CD14-positive monocyte (primary cell): ENCODE measurements at regions not wholly inside any gene's neighbourhood (a gene's known extent, or its start where the extent isn't known, plus 50 kb on each side); places are given as distances from the start of the nearest gene placed in this dataset.

Experiments
- DNase-seq, 3 donors: peaks; one replicate each; pipeline ENCODE4 v3.0.0-alpha.2; 2011 to 2022
- H2AFZ ChIP-seq: 2 replicates; pipeline ENCODE4 v1.6.0; 2012; ENCODE audit warnings: mild to moderate bottlenecking, low read depth, low read length, inconsistent platforms; ENCODE audit not compliant: insufficient read depth, poor library complexity, severe bottlenecking
- H3K27ac ChIP-seq, 2 donors: 1 replicate in 1 of 2; 2 replicates in 1 of 2; pipeline ENCODE4 v1.5.1; 2012 to 2013; ENCODE audit warnings: low read length in 2 of 2, control low read depth in 1 of 2, inconsistent platforms in 1 of 2, low read depth in 1 of 2, mild to moderate bottlenecking in 1 of 2
- H3K27me3 ChIP-seq, 2 donors: one replicate each; pipeline versions ENCODE4 v1.6.0 to v1.6.1; 2011 to 2013; ENCODE audit warnings: low read length in 2 of 2; ENCODE audit not compliant: control insufficient read depth in 2 of 2, insufficient read depth in 2 of 2
- H3K36me3 ChIP-seq, 2 donors: replicated peaks in 1 of 2; 1 replicate in 1 of 2; 2 replicates in 1 of 2; pipeline versions ENCODE4 v1.5.1 to v1.6.1; 2012 to 2013; ENCODE audit warnings: low read length in 2 of 2, control low read depth in 1 of 2, inconsistent platforms in 1 of 2, mild to moderate bottlenecking in 1 of 2; ENCODE audit not compliant: insufficient read depth in 2 of 2, control insufficient read depth in 1 of 2
- H3K4me1 ChIP-seq, 2 donors: 1 replicate in 1 of 2; 2 replicates in 1 of 2; pipeline versions ENCODE4 v1.5.1 to v1.6.1; 2012 to 2013; ENCODE audit warnings: low read length in 2 of 2, control low read depth in 1 of 2, inconsistent platforms in 1 of 2, mild to moderate bottlenecking in 1 of 2, moderate library complexity in 1 of 2; ENCODE audit not compliant: insufficient read depth in 2 of 2, control insufficient read depth in 1 of 2
- H3K4me2 ChIP-seq: replicated peaks from 2 replicates; pipeline ENCODE3; 2012; ENCODE audit warnings: low read length, moderate library complexity, mild to moderate bottlenecking; ENCODE audit not compliant: poor library complexity, severe bottlenecking; ENCODE audit errors: extremely low read depth
- H3K4me3 ChIP-seq, 3 experiments: fragments of 200-600 bp in 1 of 3; sonication (generic) in 1 of 3; replicated peaks in 1 of 3; 1 replicate in 2 of 3; 2 replicates in 1 of 3; pipeline ENCODE4 v1.5.1; 2011 to 2013; ENCODE audit warnings: low read length in 3 of 3, mild to moderate bottlenecking in 3 of 3, control low read depth in 2 of 3, low read depth in 2 of 3, inconsistent platforms in 1 of 3, moderate library complexity in 1 of 3
- H3K79me2 ChIP-seq: 2 replicates; pipeline ENCODE4 v1.6.0; 2012; ENCODE audit warnings: mild to moderate bottlenecking, control low read depth, inconsistent platforms, low read length, moderate library complexity; ENCODE audit not compliant: insufficient read depth
- H3K9ac ChIP-seq: 2 replicates; pipeline ENCODE4 v1.6.0; 2017; ENCODE audit warnings: low read length, mild to moderate bottlenecking; ENCODE audit not compliant: insufficient read depth, poor library complexity, severe bottlenecking
- H3K9me3 ChIP-seq, 2 donors: replicated peaks in 1 of 2; 1 replicate in 1 of 2; 2 replicates in 1 of 2; pipeline versions ENCODE4 v1.5.1 to v1.6.1; 2012 to 2013; ENCODE audit warnings: low read length in 2 of 2, control low read depth in 1 of 2; ENCODE audit not compliant: control insufficient read depth in 1 of 2, insufficient read depth in 1 of 2
- H4K20me1 ChIP-seq: 2 replicates; pipeline ENCODE4 v1.6.0; 2012; ENCODE audit warnings: mild to moderate bottlenecking, low read length, control low read depth, moderate library complexity; ENCODE audit not compliant: insufficient read depth
- H3K27ac Mint-ChIP-seq, 7 donors: one replicate each; pipeline ENCODE4 v1.8.0; 2020; ENCODE audit warnings: mild to moderate bottlenecking in 7 of 7, mixed read lengths in 7 of 7, moderate library complexity in 6 of 7, inconsistent platforms in 2 of 7
- H3K27me3 Mint-ChIP-seq, 3 donors: one replicate each; pipeline ENCODE4 v1.8.0; 2021 to 2022; ENCODE audit warnings: low read depth in 3 of 3, mild to moderate bottlenecking in 3 of 3, mixed read lengths in 3 of 3, moderate library complexity in 3 of 3, inconsistent platforms in 1 of 3
- H3K36me3 Mint-ChIP-seq, 2 donors: one replicate each; pipeline ENCODE4 v1.8.0; 2020; ENCODE audit warnings: mixed read lengths in 2 of 2, inconsistent platforms in 1 of 2, mild to moderate bottlenecking in 1 of 2
- H3K4me1 Mint-ChIP-seq: one replicate; pipeline ENCODE4 v1.8.0; 2020; ENCODE audit warnings: mild to moderate bottlenecking, mixed read lengths
- H3K4me3 Mint-ChIP-seq, 2 donors: one replicate each; pipeline ENCODE4 v1.8.0; 2020; ENCODE audit warnings: mild to moderate bottlenecking in 2 of 2, mixed read lengths in 2 of 2, moderate library complexity in 1 of 2
- H3K9me3 Mint-ChIP-seq, 7 donors: one replicate each; pipeline ENCODE4 v1.8.0; 2020 to 2022; ENCODE audit warnings: mixed read lengths in 7 of 7, mild to moderate bottlenecking in 6 of 7, moderate library complexity in 6 of 7, inconsistent platforms in 2 of 7
- CTCF ChIP-seq: fragments of 200-600 bp; IDR thresholded peaks from one replicate; pipeline ENCODE4 v1.8.0; 2022; ENCODE audit warnings: antibody characterized with exemption, mild to moderate bottlenecking
- WGBS: methylation state at CpG from one replicate; pipeline ENCODE4 v1.1.5; 2013; ENCODE audit warnings: missing lambda C conversion rate; ENCODE audit not compliant: insufficient coverage; 5-methylcytosine and 5-hydroxymethylcytosine counted together
- intact Hi-C, 2 donors: fragments of 100-400 bp; cut with micrococcal nuclease; formaldehyde crosslinking; loops; one replicate each; pipeline versions ENCODE4 v1.15.0 to v1.15.1; 2023

DNA sequence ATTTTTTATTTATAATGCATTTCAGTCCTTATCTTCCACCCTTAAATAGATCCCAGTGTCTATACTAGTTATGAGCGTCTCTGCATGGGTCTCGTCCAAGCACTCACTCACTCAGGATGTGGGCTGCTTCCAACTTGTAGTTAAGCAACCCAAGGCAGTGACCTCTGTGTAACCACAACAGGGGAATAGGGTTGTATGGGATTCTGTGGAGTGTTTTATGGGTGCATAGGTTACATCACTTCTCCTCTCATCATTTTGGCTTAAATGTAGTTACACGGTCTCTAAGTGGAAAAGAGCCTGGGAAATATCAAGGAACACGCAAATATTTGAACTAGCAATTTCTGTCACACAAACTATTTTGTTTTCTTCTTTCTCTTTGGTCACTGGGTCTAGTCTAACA lies 931.0 kb downstream of the STIM2 start:
- no peak overlapping the region for H3K27ac ChIP-seq
- no peaks in the 10 kb centered on the region for H3K9me3 ChIP-seq
- no peak overlapping the region for H3K9ac ChIP-seq
- no peak overlapping the region for H3K4me3 ChIP-seq
- no peak overlapping the region for H2AFZ ChIP-seq
- Mint-ChIP-seq H3K9me3 (peaks cover 0 to 2% (median 1%) of the 10 kb centered on the region in 7 donors), H3K4me1 (no peaks in the 10 kb centered on the region), H3K27ac (no peak overlapping the region), H3K4me3 (no peak overlapping the region), H3K27me3 (no peaks in the 10 kb centered on the region), H3K36me3 (no peaks in the 10 kb centered on the region)
- no peak for DNase-seq
- intact Hi-C loops: no loop called here
- H3K4me1 ChIP-seq: no peaks in the 10 kb centered on the region
- H3K79me2 ChIP-seq: no peaks in the 10 kb centered on the region
- H3K36me3 ChIP-seq: no peaks in the 10 kb centered on the region
- no peaks in the 10 kb centered on the region for H4K20me1 ChIP-seq
- no peak for TF ChIP-seq CTCF
- WGBS: 83% methylated on average over 1 of the region's 4 CpGs
- H3K4me2 ChIP-seq: no peak overlapping the region
- no peaks in the 10 kb centered on the region for H3K27me3 ChIP-seq

GRCh38 chr4:27807207-27807606 lies 946.6 kb downstream of the STIM2 start:
- Mint-ChIP-seq H3K4me1 (no peaks in the 10 kb centered on the region), H3K27ac (no peak overlapping the region), H3K36me3 (no peaks in the 10 kb centered on the region), H3K9me3 (peaks cover 0 to 6% (median 2%) of the 10 kb centered on the region in 7 donors), H3K4me3 (no peak overlapping the region), H3K27me3 (no peaks in the 10 kb centered on the region)
- Histone ChIP-seq H3K4me1 (no peaks in the 10 kb centered on the region), H2AFZ (no peak overlapping the region), H3K36me3 (no peaks in the 10 kb centered on the region), H3K79me2 (no peaks in the 10 kb centered on the region), H3K9ac (no peak overlapping the region), H4K20me1 (no peaks in the 10 kb centered on the region), H3K27ac (no peak overlapping the region), H3K4me3 (no peak overlapping the region), H3K4me2 (no peak overlapping the region), H3K9me3 (no peaks in the 10 kb centered on the region), H3K27me3 (no peaks in the 10 kb centered on the region)
- WGBS: 89% methylated on average over 3 of the region's 3 CpGs
- intact Hi-C loops: no loop called here
- DNase-seq: no peak
- TF ChIP-seq CTCF: no peak
